Stimulated activated CD4-positive, alpha-beta T cell treated with anti-CD3 and anti-CD28 coated beads, Interleukin-4, amount 100 ng/mL, for 4 hours (primary cell): ENCODE measurements at regions not wholly inside any gene's neighbourhood (a gene's known extent, or its start where the extent isn't known, plus 50 kb on each side); places are given as distances from the start of the nearest gene placed in this dataset.
A peak's percentile ranks its signal among the peaks of the same experiment; 100 is the strongest.

Source experiments
- DNase-seq, 2 experiments: peaks; one replicate each; pipeline ENCODE4 v3.0.0-alpha.2; 2020

- DNase-seq: no peak
Measured at GRCh38 chr3:71885006-71885405, 100.1 kb upstream of the PROK2 start.

DNA sequence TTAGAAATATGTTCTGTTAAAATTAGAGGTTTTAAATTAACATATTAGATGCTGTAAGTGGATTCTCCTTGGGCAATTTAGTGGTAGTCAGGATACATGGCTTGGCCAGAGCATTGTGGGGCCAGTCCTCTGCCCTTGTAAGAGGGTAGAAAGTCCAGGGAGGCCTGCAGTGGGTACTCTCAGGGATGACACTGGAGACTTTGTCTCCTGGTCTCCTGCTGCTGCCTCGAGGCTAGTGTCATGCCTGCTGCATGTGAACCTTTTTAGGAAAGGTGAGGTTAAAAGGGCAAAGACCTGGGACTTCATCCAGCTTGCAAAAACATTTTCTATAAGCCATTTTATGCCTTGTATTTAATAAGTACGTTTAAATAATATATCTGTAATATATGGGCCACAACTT, 96.8 kb upstream of the PROK2 start:
- DNase-seq: no peak

GRCh38 chr3:71881041-71881440, 96.1 kb upstream of the PROK2 start:
- no peak for DNase-seq

GRCh38 chr3:71879089-71879488, 94.1 kb upstream of the PROK2 start:
- no peak for DNase-seq

DNA sequence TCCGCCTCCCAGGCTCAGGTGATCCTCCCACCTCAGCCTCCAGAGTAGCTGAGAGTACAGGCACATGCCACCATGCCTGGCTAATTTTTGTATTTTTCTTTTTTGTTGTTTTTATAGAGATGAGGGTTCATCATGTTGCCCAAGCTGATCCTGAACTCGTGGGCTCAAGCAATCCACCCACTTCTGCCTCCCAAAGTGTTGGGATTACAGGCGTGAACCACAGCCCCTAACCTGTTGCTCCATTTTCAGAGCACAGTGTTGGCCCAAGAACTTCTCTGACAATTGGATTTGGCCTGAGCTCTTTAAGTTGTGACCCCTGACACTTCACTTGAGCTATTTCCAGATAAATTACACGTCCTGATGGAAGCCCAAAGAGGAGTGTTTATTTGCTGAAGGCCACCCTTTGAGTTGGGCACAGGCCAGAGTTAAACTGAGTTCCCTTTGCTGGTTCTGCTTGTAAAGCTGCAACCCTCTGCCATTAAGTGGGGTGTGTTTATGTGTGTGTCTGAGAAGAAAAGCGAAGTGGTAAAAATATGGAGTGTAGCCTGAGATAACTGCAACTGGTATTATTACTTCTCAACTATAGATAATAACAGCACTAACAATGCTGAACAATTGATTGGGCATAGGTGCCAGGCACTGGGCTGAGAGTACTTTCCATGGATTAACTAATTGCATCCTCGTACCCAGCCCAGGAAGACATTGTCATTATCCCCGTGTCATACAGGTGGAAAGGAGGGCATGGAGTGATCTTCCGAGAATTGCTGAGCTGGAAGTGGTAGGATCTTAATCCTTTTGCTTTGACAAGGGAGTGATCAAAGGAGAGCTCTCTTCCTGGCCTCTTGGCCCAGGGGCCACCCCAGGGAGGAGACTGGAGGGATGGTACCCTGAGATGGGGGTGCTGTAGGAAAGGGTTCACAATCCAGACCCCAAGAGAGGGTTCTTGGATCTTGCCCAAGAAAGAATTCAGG, 91.5 kb upstream of the PROK2 start:
- no peak for DNase-seq

GRCh38 chr3:71875461-71875947, 90.6 kb upstream of the PROK2 start:
- peak; percentile 70 to 73 for DNase-seq

DNA sequence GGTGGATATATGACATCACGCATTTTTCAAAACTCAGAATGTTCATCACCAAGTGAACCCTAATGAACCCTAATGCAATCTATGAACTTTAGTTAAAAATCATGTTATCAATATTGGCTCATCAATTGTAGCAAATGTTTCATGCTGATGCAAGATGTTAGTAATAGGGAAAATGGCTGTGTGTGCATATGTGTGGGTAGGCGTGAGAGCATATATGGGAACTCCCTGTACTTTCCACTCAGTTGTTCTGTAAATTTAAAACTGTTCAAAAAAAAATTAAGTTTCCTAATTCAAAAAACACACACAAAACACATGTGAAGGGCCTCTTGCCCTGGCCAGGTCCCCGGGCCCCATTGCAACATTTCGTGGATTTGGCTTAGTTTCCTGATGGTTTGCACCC, 89.7 kb upstream of the PROK2 start:
- no peak for DNase-seq

DNA sequence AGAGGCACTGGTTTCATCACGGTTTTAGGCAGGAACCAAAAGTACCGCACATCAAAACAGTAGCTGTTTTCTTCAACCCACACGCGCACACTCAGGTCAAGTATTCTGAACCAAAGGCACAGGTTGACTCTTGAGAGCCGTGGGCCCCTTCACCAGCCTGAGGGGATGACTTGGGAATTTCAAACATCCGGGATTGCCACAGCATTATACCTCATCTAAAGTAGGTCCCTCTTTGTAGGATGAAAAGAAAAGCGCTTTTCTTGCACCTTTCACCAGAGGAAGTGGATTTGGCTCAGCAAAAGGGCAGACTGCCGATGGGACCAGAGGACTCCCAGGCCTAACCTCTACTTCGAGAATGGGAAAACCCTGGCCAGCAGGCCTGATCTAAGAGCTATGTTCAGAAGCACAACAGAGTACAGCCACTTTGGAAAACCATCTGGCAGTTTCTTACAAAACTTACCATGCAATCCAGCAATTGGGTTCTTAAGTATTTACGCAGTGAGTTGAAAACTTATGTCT, 88.2 kb upstream of the PROK2 start:
- no peak for DNase-seq

GRCh38 chr3:71872256-71872655, 87.3 kb upstream of the PROK2 start:
- no peak for DNase-seq

DNA sequence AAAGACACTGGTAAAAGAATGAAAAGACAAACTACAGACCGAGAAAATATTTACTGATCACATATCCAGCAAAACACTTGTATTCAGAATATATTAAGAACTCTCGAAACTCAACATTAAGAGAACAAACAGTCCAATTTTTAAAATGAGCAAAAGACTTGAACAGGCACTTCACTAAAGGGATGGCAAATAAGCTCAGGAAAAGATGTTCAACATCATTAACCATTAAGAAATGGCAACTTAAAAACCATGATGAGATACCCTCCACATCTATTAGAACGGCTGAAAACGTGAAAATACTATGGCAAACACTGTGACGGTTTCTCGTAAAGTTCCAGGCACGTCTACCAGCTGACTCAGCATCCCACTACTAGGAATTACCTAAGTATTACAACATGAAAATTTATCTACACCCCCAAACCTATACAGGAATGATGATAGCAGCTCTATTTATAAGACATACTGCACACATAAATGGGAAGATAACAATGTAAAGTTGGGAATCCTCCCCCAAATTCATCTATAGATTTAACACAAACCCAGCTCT, 86.1 kb upstream of the PROK2 start:
- no peak for DNase-seq

DNA sequence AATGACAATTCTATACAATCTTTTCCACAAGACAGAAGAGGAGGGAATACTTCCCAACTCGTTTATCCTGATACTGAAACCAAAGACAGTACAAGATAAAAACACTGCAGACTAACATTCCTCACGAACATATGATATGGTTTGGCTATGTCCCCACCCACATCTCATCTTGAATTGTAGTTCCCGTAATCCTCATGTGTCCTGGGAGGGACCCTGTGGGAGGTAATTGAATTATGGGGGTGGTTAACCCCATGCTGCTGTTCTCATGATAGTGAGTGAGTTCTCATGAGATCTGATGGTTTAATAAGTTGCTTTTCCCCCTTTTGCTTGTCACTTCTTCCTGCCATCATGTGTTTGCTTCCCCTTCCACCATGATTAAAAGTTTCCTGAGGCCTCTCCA, 83.9 kb upstream of the PROK2 start:
- no peak for DNase-seq

GRCh38 chr3:71865727-71866126, 80.8 kb upstream of the PROK2 start:
- DNase-seq: no peak

DNA sequence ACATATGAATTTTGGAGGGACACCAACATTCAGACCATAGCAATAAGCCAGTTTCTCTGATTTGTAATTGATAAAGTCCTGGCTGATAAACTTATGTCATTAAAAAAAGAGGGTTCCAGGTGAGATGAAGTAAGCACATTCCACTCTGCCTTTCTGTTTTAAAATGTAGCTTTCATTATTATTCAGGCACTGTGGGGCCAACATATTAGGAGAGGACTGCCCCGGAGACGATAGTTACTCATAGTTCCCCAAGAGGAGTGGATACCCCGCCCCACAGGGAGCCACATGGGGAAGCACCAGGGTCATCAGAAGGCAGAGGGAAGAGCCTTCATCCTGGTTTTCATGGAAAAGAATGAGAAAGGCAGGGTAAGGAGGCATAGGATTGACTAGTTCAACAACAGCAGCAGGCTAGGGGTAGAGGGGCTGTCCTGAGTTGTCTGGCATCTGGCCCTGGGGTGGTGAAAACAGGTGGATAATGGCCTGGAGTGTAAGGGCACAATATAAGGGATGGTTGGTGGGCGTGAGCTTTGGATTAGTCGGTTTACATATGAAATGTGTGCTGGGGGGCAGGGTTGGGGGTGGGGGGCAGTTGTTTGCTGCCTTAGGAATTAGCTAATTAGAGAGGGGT, 78.7 kb upstream of the PROK2 start:
- DNase-seq: no peak

GRCh38 chr3:71862371-71863140, 77.6 kb upstream of the PROK2 start:
- no peak for DNase-seq

DNA sequence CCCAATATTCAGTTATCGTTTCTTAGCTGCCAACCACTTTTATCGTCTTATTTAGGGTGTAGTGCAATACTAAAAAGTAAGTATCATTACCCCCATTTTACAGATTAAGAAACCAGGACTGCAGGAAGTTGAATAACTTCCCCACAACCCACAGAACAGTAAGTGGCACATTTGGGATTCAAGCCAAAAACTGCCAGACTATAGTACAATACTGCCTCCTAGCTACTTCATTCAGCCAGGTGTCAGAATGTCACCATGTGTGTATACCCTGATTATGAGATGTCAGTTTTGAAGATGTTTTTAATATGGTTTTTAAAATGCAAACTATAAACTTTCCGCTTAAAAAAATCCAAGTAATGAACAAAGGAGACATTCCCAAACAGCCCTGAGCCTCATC, 74.2 kb upstream of the PROK2 start:
- DNase-seq: no peak

- no peak for DNase-seq
Measured at GRCh38 chr3:71858503-71859122, 73.7 kb upstream of the PROK2 start.

DNA sequence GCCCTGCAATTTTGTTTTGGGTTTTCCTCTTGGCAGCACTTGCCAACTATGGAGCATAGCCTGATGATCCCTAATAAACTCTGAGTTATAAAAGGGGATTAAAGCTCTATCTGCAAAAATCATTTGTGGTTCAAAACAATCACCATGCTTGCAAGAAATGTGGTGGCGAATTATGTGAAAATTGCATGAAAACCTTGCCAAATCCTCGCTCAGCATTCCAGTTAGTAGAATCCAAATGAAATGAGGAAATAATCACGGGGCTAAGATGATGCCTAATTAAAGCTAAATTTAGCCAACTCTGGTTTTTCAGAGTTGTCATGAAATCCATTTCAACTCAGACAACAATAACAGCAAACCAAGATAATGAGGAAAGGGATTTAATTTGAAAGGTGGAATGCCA, 73.0 kb upstream of the PROK2 start:
- DNase-seq: no peak

- DNase-seq: no peak
Measured at GRCh38 chr3:71854706-71855105, 69.8 kb upstream of the PROK2 start.

DNA sequence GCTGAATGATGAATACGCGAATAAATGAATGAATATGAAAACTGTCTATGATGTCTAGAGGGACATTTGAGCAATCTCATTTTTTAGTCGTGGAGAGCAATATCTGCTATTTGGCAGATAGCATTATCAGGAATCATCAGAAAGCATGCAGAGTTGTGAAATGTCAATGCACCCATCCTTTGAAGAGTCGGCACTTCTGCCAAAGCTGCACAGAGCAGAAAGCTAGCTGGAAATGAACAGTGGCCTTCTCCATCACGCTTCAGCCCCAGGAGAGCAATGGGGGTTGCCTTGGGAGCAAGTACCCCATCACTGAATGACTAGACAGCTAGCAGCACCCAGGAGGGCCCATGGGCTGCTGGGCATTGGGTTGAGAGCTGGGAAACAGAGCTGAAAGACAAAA, 69.1 kb upstream of the PROK2 start:
- DNase-seq: no peak

DNA sequence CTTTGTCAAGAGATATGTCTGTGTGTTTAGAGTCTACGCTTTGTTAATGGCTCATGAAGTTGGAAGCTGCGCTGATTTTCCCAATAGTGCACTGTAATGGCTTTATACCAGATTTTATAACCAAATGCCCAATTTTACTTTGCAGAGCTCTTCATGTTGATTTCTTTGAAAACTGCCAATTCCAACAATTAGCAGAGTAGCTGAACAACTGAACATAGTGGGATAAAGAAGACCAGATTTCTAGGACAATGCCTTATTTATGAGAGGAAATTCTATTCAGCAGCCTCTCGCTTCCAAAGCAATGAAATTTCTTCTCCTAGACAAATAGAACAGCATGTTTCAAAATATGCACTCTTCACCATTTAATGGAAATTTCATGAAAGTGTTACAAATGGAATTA, 66.9 kb upstream of the PROK2 start:
- DNase-seq: no peak

- no peak for DNase-seq
Measured at GRCh38 chr3:71850654-71851053, 65.7 kb upstream of the PROK2 start.

DNA sequence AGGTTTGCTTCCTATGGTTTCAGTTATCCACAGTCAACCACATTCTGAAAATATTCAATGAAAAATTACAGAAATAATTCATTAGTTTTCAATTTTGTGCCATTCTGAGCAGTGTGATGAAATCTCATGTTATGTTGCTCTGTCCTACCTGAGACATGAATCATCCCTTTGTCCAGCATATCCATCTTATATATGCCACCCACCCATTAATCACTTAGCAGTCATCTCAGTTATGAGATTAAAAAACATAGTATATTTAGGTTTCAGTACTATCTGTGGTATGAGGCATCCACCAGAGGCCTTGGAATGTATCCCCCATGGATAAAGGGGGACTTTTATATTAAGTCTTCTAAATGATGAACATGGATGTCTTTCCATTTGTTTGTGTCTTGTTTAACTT, 64.7 kb upstream of the PROK2 start:
- DNase-seq: no peak

- DNase-seq: no peak
Measured at GRCh38 chr3:71847794-71848193, 62.8 kb upstream of the PROK2 start.
